Sigmoid colon (tissue), 4 donors: ENCODE measurements at regions not wholly inside any gene's neighbourhood (a gene's known extent, or its start where the extent isn't known, plus 50 kb on each side); places are given as distances from the start of the nearest gene placed in this dataset.
"Not testable (repeated sequence)": the region's sequence is repeated elsewhere in the genome, so short reads cannot be mapped to it uniquely, and the experiment has no call there.

Source experiments
- CTCF ChIP-seq, 4 experiments: fragments of 450-650 bp in 3 of 4; fragments of 200-600 bp in 1 of 4; IDR thresholded peaks; one replicate each; pipeline ENCODE4 v1.5.1; 2016 to 2019; ENCODE audit warnings: antibody characterized with exemption in 4 of 4, mild to moderate bottlenecking in 3 of 4, moderate library complexity in 2 of 4
- POLR2AphosphoS5 ChIP-seq, 4 donors: sonication (generic); formaldehyde crosslinking; IDR thresholded peaks; one replicate each; pipeline ENCODE4 v1.6.1; 2017; ENCODE audit warnings: antibody characterized with exemption in 4 of 4

- TF ChIP-seq CTCF, POLR2AphosphoS5 (IDR thresholded peaks at IDR 0.05): not testable (repeated sequence)
Measured at GRCh38 chr13:100762126-100762525, 87.5 kb upstream of the TMTC4 start.
